ENCODE measurements at regions not wholly inside any gene's neighbourhood (a gene's known extent, or its start where the extent isn't known, plus 50 kb on each side); places are given as distances from the start of the nearest gene placed in this dataset.
"Not testable (repeated sequence)": the region's sequence is repeated elsewhere in the genome, so short reads cannot be mapped to it uniquely, and the experiment has no call there.

DNA sequence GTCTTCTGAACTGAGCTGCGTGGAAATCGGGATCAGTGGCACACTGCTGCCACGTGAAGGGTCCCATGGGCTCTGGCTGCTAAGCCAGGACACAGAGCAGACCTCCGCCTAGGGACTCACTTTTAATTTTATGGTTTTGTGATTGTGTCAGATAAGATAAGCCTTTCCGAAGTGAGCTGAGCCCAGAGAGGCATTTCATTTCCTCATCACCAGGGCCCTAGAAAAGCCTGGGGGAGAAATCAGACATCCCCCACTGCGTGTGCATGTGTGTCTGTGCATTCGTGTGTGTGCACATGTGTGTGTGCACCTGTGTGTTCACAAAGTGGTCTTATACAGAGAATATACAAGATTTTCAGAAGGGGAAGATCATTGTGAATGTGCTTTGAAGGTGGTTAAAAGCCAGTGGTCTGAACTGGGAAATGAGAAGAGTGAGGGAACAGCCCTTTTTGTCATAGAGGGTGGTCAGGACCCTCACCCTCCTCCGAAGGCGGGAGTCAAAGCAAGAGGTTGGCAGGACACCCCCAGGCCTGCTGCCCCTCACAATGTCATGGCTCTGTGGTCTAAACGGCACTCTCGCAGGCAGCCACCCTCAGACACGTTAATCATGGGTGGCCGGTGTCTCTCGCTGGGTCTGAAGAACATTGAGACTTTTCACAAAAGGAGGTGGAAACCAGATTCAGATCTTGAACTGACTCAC is 176.1 kb upstream of the PFKP start:
- DNase-seq (ENCODE audit: low spot score): no peak

DNA sequence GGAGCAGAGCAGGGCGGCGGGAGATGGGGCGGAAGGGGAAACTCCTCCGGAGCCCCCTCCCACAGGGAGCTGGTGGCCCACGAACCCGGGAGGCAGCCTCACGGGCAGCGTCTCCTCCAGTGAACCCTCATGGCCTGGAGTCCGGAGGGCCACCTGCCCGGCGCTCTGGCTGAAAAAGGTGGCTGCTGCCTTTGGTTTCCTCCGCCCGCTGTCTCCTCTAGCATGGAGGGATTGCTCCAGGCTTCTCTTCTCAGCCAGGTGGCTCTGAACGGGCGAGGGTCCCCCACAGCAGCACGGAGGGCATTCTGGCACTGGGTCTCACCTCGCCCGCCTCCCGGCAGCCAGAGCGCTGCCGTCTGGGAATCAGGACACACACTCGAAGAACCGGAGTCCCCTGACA is 177.3 kb upstream of the PFKP start:
- no peak for DNase-seq (ENCODE audit: low spot score)

DNA sequence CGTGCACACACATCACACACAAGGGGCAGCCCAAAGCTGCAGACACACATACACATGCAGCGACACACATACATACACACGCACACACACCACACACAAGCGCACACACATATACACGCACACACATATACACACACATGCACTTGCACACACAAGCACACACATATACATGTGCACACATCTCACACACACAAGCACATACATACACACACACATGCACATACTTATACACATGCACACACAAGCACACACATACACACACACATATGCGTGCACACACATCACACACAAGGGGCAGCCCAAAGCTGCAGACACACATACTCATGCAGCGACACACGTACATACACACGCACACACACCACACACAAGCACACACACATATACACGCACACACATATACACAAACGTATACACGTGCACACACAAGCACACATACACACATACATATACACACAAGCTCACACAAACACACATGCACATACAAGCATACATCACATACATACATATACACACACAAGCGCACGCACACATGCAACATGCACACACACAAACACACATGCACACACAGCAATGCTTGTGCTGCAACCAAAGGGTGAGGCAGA is 178.8 kb upstream of the PFKP start:
- no peak for DNase-seq (ENCODE audit: low spot score)

DNA sequence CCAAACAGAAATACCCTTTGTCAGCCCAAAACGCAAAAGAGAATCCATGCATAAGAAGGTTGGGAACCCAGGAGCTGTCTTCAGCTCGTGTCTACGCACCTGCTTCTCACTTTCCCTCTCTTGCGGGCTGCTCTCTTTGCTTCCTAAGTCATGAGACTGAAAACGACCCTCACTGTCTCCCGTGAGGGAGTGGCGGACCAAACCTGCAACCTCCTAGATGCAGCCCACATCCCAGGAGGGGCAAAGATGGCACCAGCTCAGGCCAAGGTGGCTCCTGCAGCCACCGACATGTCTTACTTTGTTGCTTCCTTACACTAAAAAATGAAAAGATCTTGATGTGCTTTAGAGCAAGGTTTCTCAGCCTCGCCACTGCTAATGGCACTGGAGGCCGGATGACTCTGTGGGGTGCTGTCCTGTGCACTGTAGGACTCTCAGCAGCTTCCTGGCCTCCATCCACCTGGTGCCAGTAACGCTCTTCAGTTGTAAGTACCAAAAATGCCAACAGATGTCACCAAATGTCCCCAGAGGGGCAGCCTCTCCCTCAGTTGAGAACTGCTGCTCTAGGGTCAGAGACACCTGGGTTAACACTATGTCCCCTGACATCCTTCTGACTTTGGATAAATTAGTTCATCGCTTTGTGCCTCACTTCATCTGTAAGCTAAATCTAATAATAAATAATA is 179.8 kb upstream of the PFKP start:
- no peak for DNase-seq (ENCODE audit: low spot score)

DNA sequence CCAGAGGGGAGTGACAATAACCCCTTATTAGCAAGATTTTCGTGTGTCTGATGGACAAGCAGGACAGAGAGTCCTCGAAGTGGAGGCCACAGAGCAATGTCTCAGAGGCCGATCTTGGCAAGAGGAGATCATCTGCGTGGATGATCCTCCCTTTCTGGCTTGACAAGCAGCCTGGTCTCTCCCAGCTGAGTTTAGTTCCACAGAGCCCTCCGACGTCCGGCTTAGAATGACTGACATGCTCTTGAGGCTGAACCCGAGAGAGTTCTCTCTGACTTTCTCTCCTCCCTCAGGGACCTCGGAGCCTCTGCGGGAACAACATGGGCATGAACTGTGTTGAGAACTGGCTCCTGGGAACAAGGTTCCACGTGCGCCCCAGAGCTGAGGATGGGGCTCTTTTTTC is 180.7 kb upstream of the PFKP start:
- DNase-seq (ENCODE audit: low spot score): no peak

DNA sequence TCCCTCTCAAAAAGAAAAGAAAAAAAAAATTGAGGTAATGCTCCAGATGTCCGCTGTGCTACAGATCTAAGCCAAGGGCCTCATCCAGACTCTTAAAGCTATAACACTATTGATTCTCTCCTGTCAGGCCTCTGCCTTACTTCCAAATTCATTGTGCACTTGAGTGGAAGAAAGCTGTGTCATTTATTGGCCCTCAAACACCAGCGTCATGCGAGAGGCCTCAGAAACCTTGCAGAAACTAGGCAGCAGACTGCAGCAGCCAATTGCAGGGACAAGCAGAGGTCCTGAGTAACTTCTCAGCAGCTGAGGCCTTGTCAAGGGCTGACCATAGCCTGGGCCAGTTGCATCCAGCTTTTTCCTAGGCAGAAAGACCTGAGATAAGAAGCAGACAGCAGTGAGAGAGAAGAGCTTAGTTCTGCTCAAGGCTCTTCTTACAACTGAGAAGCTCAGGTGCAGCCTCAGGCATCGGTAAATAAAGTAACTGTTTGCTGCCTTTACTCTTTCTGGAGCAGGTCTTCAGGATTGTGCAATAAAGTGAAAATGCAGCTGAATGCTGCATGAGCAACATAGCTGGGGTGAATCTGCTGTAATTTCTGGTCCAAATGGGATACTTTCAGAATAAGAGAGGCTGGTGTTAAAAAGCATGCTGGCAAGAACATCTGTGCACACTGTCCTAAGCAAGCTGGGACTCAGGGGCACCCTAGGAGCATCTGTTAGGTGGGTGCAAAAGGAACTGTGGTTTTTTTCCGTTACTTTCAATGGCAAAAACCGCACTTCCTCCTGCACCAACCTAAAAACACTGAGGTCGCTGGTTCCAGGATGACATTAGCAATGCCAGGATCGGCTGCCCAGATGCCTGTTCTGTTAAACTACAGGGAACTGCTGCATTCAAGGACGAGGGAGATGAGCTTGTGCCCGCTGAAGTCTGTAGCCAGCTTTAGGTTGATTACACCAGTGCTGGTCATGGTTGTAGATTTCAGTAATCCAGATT is 181.8 kb upstream of the PFKP start:
- no peak for DNase-seq (ENCODE audit: low spot score)

DNA sequence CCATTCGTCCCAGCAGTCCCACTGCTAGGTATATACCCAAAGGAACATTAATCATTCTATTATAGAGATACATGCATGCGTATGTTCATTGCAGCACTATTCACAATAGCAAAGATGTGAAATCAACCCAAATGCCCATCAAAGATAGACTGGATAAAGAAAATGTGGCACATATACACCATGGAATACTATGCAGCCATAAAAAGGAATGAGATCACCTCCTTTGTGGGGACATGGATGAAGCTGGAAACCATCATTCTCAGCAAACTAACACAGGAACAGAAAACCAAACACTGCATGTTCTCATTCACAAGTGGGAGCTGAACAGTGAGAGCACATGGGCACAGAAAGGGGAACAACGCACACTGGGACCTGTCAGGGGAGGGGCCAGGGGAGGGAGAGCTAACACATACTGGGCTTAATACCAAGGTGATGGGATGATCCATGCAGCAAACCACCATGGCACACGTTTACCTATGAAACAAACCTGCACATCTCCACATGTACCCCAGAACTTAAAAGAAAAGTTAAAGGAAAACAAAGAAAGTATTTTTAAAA is 183.3 kb upstream of the PFKP start:
- not testable (repeated sequence) for DNase-seq (ENCODE audit: low spot score)

DNA sequence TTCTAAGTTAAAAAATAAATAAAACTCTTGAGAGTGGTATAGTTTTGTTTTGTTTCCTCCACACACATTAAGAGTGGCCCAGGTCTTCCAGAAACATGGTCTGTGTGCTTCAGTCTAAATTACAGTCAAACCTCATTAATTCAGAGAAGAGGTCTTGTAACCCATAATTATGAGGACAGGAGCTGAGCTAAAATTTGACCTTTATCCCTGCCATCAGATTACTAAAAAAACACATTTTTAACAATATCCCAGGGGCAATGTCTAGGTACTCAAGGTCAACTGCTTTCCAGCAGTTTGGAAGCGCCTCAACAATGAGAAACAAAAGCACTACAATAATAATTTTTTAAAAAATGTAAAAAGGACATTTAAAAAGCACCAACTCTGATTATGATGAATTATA is 184.1 kb upstream of the PFKP start:
- no peak for DNase-seq (ENCODE audit: low spot score)

DNA sequence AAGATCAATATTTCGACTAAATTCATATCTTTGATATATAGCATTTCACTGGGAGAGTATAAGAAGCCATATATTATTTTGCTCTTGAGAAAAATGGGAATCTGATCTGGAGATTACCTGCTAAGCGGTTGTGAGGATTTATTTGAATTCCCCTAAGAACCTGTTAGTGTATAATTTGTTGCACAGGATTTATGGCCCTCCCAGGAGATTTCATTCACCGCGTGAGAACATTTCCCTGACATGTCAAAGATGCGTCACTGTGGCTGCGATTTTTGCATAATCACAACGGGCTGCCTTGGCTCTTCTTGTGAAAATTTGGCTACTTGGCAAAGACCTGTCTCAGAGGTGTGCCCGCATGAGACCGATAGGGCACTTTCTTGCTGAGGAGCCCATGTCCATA is 184.7 kb upstream of the PFKP start:
- DNase-seq (ENCODE audit: low spot score): no peak

DNA sequence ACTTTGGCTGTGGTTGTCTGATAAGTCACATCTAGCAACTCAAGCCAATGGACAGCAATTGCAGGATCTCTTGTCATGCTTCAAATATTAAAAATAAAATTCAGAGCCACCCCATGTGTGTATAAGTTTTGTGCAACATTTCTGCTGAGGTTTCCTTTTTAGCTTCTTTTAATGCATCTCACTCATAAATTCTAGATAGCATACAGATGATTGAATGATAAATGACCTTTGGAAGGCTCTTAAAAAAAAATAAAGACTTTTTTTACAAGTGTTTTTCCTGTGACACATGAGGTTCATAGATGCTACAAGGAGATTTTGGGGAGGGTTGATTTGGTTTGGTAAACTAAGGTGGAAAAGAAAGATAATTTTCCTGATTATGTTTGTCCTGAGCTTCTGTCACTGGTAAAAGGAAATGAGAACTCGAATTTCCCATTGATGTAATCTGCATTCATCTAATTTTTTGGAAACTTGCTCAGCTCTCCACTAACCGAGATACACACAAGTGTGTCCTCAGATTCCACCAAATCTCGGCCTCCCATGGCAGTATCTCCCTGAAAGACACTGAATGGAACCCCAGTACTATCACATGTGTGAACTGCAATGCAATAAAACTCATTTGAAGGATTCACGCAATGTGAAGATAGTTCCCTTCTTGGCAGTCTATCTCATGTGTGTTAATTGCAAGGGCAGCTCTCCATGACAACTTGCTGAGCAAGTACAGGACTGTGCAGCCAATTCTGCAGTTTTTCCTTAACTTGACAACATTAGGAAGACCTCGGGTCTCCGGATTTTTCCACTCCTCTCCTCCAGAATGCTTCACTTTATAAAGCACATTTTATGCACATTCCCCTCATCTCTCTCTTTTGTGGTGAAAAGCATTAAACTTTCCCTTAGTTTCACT is 185.4 kb upstream of the PFKP start:
- no peak for DNase-seq (ENCODE audit: low spot score)

DNA sequence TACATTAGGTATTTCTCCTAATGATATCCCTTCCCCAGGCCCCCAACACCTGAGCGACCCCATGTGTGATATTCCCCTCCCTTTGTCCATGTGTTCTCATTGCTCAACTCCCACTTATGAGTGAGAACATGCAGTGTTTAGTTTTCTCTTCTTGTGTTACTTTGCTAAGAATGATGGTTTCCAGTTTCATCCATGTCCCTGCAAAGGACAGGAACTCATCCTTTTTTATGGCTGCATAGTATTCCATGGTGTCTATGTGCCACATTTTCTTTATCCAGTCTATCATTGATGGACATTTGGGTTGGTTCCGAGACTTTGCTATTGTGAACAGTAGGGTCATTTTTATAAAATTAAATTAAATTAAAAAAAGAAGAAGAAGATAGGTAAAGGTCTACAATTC is 187.3 kb upstream of the PFKP start:
- DNase-seq (ENCODE audit: low spot score): not testable (repeated sequence)

DNA sequence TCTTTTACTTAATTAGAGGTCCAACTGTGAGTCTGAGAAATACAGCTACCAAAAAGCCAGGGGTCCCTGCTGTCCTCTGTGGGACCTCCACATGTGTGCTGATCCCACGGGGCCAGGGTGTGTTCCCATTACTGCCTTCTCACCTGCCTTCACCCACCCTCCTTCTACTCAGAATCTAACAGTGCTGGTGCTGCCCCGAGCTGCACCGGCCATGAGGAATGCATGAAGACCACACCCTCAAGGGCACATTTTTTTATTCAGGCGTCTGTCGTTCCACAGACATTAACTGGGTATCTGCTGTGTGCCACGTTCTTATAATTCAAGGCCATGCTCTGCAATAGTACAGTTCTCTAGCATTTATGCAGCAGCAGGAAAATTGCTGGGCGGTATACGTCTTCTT is 188.5 kb upstream of the PFKP start:
- no peak for DNase-seq (ENCODE audit: low spot score)

DNA sequence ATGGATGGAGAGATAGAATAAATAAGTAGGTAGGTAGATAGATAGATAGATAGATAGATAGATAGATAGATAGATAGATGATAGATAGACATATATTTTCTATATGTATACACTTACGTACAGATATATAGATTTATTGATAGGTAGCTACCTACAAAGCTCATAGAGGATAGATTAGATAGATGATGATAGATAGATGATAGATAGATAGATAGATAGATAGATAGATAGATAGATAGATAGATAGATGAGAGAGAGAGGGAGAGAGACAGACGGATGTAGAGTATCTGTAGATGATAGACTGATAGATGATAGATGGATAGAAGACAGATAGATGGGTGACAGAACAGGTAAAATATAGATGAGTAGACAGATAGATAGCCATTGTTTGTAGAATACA is 191.3 kb upstream of the PFKP start:
- no peak for DNase-seq (ENCODE audit: low spot score)

DNA sequence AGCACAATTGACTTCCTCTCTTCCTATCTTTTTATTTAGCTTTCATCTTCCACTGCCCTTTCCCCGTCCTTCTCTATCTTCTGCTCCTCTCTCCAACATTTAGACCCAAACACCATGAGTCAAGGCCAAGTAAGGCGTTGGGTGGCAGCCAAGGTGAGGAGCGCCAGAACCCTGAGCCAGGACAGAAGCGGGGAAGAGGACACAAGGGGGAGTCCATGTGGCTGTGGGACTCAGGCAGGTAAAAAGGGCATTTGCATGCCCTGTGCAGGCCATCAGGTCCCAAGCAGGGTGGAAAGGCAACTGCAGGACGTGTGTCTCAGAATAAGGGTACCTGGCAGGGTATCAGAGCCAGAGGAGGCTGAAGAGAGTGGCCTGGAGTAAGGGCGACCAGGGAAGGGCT is 192.4 kb upstream of the PFKP start:
- no peak for DNase-seq (ENCODE audit: low spot score)

DNA sequence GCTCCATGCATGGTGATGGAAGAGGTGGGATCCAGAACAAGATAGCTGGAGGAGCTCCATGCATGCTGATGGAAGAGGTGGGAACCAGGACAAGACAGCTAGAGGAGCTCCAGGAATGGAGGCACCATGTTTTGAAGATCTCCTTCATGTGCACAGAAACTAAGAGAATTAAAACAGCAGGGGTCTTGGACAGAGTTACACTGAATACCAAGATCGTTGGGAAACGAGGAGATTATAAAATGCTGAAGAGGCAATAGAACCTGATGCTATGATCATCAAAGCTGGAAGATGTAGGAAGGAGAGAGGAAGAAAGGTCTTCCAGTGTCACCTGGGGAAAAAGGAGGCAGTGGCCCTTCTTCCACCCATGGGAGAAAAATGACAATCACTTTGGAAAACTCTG is 193.6 kb upstream of the PFKP start:
- DNase-seq (ENCODE audit: low spot score): no peak

DNA sequence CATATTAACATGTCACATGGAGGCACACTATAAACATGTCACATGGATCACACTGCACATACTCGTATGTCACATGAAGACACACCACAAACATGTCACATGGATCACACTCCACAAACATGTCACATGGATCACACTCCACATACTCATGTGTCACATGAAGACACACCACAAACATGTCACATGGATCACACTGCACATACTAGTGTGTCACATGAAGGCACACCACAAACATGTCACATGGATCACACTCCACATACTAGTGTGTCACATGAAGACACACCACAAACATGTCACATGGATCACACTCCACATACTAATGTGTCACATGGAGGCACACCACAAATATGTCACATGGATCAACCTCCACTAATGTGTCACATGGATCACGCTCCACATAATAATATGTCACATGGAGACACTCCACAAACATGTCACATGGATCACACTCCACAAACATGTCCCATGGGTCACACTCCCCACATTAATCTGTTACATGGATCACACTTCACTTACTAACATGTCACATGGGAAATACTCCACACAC is 195.6 kb upstream of the PFKP start:
- no peak for DNase-seq (ENCODE audit: low spot score)

DNA sequence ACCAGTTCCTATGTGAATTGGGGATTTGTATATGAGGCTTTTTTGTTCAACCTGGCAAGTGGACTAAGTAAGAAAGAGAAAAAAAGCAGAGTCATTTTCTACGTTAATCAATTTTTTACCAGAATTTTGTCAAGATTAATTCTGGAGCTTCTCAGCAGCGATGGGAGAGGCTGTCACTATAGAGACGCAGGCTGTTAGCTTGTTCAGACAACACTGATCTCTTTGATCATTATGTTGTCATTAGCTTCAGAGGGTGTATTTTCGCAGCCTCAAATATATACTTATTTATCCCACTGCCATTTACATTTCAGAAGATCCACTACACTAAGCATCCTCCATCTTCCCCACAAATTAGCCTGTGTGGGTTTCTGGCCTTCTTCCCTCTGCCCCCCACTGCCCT is 196.7 kb upstream of the PFKP start:
- DNase-seq (ENCODE audit: low spot score): no peak

DNA sequence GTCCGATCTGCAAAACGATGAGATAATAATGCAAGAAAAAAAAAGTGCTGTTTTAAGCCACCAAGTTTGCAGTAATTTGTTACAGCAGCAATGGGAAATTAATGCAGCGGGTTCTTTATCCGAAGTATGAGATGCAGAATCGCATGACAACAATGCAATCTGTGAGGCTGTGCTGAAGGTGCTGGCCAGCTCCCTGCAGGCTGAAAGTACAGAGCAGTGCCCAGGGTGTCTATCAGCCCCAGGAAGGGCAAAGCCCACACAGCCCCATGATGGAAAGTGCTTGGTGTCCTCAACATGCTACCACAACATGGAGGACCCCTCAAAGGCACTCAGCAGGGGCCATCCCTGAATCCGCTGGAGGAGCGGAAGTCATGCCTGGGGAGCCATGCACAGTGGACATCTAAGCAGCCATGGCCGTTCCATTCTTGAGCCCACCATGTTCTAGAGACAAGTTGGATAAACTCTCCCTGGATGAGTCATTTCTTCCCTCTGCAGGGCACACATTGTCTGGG is 199.5 kb upstream of the PFKP start:
- DNase-seq (ENCODE audit: low spot score): no peak

DNA sequence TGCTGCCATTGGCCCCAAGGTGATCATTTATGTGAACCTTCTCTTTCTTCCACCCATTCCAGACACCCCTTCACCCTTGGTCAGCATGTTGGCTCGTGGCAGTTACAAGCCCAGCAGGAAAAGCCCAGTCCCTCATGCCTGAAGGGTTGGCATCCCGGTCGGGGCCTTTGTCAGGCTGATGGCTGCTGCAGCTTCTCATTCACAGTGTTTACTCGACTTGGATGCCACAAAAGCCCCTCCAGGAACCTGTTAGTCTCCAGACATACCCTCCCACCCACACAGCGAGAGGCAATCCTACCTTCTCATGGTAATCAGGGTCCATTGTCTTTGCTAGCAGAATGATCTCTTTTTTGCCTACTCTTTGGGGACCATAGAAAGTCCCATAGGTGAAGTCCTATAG is 200.8 kb upstream of the PFKP start:
- no peak for DNase-seq (ENCODE audit: low spot score)

DNA sequence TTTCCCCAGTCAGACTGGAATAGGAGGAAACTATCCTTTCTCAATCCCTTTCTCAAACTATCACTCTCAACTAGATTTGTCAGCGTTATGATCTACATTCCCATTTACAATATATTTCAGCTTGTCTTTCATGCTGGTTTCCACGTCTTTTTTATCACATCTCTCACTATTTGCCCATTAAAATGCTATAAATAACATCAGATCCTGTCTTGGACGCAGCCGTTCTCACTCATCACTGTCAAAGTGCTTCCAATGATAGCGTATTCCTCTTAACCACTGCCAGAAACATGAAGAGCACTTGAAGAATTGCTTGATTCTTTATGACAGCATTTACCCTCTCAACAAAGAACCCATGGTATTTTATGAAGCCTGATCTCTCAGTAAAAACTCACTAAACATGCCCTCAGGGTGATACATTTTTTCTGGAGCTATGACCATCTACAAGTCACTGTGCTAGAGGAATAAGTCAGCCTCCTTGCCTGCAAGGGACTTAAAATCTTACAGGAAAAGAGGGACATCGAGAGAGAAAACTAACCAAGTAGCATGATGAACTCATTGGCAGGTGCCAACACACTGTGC is 205.6 kb upstream of the PFKP start:
- no peak for DNase-seq (ENCODE audit: low spot score)
